ENCODE measurements at regions not wholly inside any gene's neighbourhood (a gene's known extent, or its start where the extent isn't known, plus 50 kb on each side); places are given as distances from the start of the nearest gene placed in this dataset.

DNA sequence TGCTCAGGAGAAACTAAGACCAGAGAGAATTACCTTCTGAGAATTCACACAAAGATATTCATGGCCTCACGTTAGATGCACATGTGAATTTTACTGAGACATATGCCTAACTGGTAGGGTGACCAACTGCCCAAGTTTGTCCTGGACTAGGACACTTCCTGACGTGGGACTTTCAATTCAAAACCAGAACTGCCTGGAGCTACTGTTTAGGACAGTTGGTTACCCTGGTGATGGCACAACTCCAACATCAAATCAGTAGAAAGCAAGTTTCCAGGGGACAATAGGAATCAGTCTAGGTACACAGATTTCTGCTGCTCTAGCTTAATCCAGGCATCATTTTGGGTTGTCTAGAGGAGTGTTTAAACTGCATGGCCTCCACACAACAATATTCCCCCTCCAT is 178.7 kb downstream of the GXYLT1 start (continued):
- no peak for TF ChIP-seq POLR3G (IDR thresholded peaks at IDR 0.05; ENCODE audit: extremely low read depth, insufficient read length, insufficient replicate concordance)

DNA sequence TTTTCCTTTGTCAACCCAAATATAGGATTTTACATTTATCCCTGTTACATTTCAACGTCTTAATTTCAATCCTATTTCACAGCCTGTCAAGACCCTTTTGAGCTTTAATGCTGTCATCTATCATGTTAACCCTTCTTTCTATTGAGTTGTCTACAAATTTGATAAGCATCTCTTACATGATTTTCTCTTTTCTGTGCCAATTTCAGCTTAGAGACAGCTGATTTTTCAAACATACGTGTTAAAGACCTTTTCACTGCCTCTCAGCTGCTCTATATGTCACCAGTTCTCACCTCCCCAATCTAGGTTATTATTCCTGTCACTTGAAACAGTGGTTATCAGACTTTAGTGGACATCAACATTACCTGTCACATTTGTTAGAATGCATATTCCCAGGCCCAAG is 181.3 kb downstream of the GXYLT1 start:
- Histone ChIP-seq H3K79me2 (ENCODE audit: control insufficient read depth, insufficient read depth, low read length) (no peaks in the 10 kb centered on the region), H3K27ac (ENCODE audit: extremely low read depth, low read depth, low read length) (no peak overlapping the region), H3K4me2 (ENCODE audit: insufficient read depth, low read length) (no peak overlapping the region), H2AFZ (ENCODE audit: low read depth, low read length) (no peak overlapping the region), H4K20me1 (replicated peaks; ENCODE audit: control insufficient read depth, insufficient read depth, low read length) (no peaks in the 10 kb centered on the region), H3K4me1 (replicated peaks in 1 of 2; ENCODE audit: control insufficient read depth in 2 of 2, insufficient read depth in 2 of 2, low read length in 2 of 2) (no peaks in the 10 kb centered on the region), H3K9me1 (ENCODE audit: control insufficient read depth, insufficient read depth, low read length) (no peaks in the 10 kb centered on the region), H3K9ac (ENCODE audit: insufficient read depth in 1 of 2, low read depth in 2 of 2, low read length in 2 of 2) (no peak overlapping the region), H3K4me3 (no peak overlapping the region), H3K36me3 (ENCODE audit: control insufficient read depth, insufficient read depth, low read length) (no peaks in the 10 kb centered on the region), H3K9me3 (replicated peaks; ENCODE audit: control insufficient read depth, insufficient read depth, low read depth, low read length) (no peaks in the 10 kb centered on the region), H3K27me3 (ENCODE audit: control insufficient read depth in 2 of 2, insufficient read depth in 2 of 2, low read length in 2 of 2) (no peaks in the 10 kb centered on the region)
- CTCF ChIA-PET (ENCODE audit: low intra/inter-chr PET ratio): no interaction called here
- POLR2A ChIA-PET: no interaction called here
- ATAC-seq: no peak
- no peak for DNase-seq (ENCODE audit: extremely low read depth in 1 of 4, low spot score in 3 of 4)
- no TSS peak for BruUV-seq (replicated peaks)
- in situ Hi-C loops (cut with MboI) (no loop called here), intact Hi-C loops (cut with micrococcal nuclease) (no loop called here)
- WGBS (ENCODE audit: insufficient coverage, low coverage, missing lambda C conversion rate): 0% methylated on average over 2 of the region's 2 CpGs
- TF ChIP-seq, protein P1, sequence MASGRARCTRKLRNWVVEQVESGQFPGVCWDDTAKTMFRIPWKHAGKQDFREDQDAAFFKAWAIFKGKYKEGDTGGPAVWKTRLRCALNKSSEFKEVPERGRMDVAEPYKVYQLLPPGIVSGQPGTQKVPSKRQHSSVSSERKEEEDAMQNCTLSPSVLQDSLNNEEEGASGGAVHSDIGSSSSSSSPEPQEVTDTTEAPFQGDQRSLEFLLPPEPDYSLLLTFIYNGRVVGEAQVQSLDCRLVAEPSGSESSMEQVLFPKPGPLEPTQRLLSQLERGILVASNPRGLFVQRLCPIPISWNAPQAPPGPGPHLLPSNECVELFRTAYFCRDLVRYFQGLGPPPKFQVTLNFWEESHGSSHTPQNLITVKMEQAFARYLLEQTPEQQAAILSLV (tag; IDR thresholded peaks at IDR 0.05): no peak
- TF ChIP-seq, protein P2, sequence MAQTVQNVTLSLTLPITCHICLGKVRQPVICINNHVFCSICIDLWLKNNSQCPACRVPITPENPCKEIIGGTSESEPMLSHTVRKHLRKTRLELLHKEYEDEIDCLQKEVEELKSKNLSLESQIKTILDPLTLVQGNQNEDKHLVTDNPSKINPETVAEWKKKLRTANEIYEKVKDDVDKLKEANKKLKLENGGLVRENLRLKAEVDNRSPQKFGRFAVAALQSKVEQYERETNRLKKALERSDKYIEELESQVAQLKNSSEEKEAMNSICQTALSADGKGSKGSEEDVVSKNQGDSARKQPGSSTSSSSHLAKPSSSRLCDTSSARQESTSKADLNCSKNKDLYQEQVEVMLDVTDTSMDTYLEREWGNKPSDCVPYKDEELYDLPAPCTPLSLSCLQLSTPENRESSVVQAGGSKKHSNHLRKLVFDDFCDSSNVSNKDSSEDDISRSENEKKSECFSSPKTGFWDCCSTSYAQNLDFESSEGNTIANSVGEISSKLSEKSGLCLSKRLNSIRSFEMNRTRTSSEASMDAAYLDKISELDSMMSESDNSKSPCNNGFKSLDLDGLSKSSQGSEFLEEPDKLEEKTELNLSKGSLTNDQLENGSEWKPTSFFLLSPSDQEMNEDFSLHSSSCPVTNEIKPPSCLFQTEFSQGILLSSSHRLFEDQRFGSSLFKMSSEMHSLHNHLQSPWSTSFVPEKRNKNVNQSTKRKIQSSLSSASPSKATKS (CRISPR knock-in tag; IDR thresholded peaks at IDR 0.05): no peak
- TF ChIP-seq MAFK (IDR thresholded peaks at IDR 0.05; ENCODE audit: low read length) (no peak), FOXP1 (CRISPR knock-in tag; IDR thresholded peaks at IDR 0.05) (no peak), FOS (IDR thresholded peaks at IDR 0.05; ENCODE audit: extremely low read depth, insufficient read length) (no peak), ZNF384 (IDR thresholded peaks at IDR 0.05; ENCODE audit: low read depth, low read length) (no peak), RBM14 (IDR thresholded peaks at IDR 0.05; ENCODE audit: borderline replicate concordance, insufficient read depth, low read depth, low read length) (no peak)
- TF ChIP-seq, protein P3, sequence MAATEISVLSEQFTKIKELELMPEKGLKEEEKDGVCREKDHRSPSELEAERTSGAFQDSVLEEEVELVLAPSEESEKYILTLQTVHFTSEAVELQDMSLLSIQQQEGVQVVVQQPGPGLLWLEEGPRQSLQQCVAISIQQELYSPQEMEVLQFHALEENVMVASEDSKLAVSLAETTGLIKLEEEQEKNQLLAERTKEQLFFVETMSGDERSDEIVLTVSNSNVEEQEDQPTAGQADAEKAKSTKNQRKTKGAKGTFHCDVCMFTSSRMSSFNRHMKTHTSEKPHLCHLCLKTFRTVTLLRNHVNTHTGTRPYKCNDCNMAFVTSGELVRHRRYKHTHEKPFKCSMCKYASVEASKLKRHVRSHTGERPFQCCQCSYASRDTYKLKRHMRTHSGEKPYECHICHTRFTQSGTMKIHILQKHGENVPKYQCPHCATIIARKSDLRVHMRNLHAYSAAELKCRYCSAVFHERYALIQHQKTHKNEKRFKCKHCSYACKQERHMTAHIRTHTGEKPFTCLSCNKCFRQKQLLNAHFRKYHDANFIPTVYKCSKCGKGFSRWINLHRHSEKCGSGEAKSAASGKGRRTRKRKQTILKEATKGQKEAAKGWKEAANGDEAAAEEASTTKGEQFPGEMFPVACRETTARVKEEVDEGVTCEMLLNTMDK (IDR thresholded peaks at IDR 0.05; ENCODE audit: borderline replicate concordance, insufficient read depth, low read depth, low read length, poor library complexity, severe bottlenecking): no peak
- no peak for FAIRE-seq

Measured in K562 (cell line).